Effector memory CD8-positive, alpha-beta T cell (primary cell): ENCODE measurements at regions not wholly inside any gene's neighbourhood (a gene's known extent, or its start where the extent isn't known, plus 50 kb on each side); places are given as distances from the start of the nearest gene placed in this dataset.

ENCODE experiments used
- ATAC-seq: fragments of 150-1000 bp; cut with Tn5 transposase; replicated peaks from 2 replicates; pipeline ENCODE4 v1.10.0; 2021; ENCODE audit warnings: mild to moderate bottlenecking, moderate library complexity
- DNase-seq, 3 experiments: peaks; one replicate each; pipeline ENCODE4 v3.0.0; 2021
- H3K27ac Mint-ChIP-seq, 2 donors: one replicate each; pipeline ENCODE4 v1.8.0; 2022; ENCODE audit warnings: mild to moderate bottlenecking in 2 of 2, mixed read lengths in 2 of 2, moderate library complexity in 2 of 2
- H3K27me3 Mint-ChIP-seq, 2 donors: one replicate each; pipeline ENCODE4 v1.8.0; 2022; ENCODE audit warnings: mixed read lengths in 2 of 2
- H3K36me3 Mint-ChIP-seq: one replicate; pipeline ENCODE4 v1.8.0; 2022; ENCODE audit warnings: mild to moderate bottlenecking, moderate library complexity, mixed read lengths; ENCODE audit not compliant: insufficient read depth
- H3K4me1 Mint-ChIP-seq, 2 donors: one replicate each; pipeline ENCODE4 v1.8.0; 2022; ENCODE audit warnings: low read depth in 2 of 2, mixed read lengths in 2 of 2
- H3K4me3 Mint-ChIP-seq, 2 donors: one replicate each; pipeline ENCODE4 v1.8.0; 2022; ENCODE audit warnings: mild to moderate bottlenecking in 2 of 2, mixed read lengths in 2 of 2, moderate library complexity in 2 of 2
- H3K9me3 Mint-ChIP-seq, 2 donors: one replicate each; pipeline ENCODE4 v1.8.0; 2022; ENCODE audit warnings: mixed read lengths in 2 of 2

GRCh38 chr15:70262171-70262570 lies 164.5 kb upstream of the TLE3 start:
- Mint-ChIP-seq H3K27ac (peak overlapping the region in 1 of 2 donors; percentile 1), H3K36me3 (peaks cover 13% of the 10 kb centered on the region), H3K9me3 (no peaks in the 10 kb centered on the region), H3K27me3 (no peaks in the 10 kb centered on the region), H3K4me3 (no peak overlapping the region), H3K4me1 (peaks cover 42 to 48% of the 10 kb centered on the region in 2 donors)
- ATAC-seq = no peak
- DNase-seq = no peak

GRCh38 chr15:70261083-70261482 lies 163.4 kb upstream of the TLE3 start:
- no peak for DNase-seq
- Mint-ChIP-seq H3K27ac (no peak overlapping the region), H3K36me3 (peaks cover 6% of the 10 kb centered on the region), H3K9me3 (no peaks in the 10 kb centered on the region), H3K27me3 (no peaks in the 10 kb centered on the region), H3K4me1 (peaks cover 32 to 42% of the 10 kb centered on the region in 2 donors), H3K4me3 (no peak overlapping the region)
- no peak for ATAC-seq

- DNase-seq (no peak), ATAC-seq (no peak)
- H3K27me3 Mint-ChIP-seq = no peaks in the 10 kb centered on the region
- peaks cover 3% of the 10 kb centered on the region for H3K36me3 Mint-ChIP-seq
- H3K4me3 Mint-ChIP-seq = no peak overlapping the region
- no peak overlapping the region for H3K27ac Mint-ChIP-seq
- H3K4me1 Mint-ChIP-seq = peaks cover 32 to 41% of the 10 kb centered on the region in 2 donors
- no peaks in the 10 kb centered on the region for H3K9me3 Mint-ChIP-seq
Measured at GRCh38 chr15:70260580-70260979, 162.9 kb upstream of the TLE3 start.

GRCh38 chr15:70259640-70260508 lies 162.2 kb upstream of the TLE3 start:
- ATAC-seq = no peak
- peak overlapping the region; percentile 78 to 80 for H3K27ac Mint-ChIP-seq
- no peaks in the 10 kb centered on the region for H3K9me3 Mint-ChIP-seq
- peaks cover 32 to 38% of the 10 kb centered on the region in 2 donors for H3K4me1 Mint-ChIP-seq
- peaks cover 3% of the 10 kb centered on the region for H3K36me3 Mint-ChIP-seq
- no peaks in the 10 kb centered on the region for H3K27me3 Mint-ChIP-seq
- H3K4me3 Mint-ChIP-seq = peak overlapping the region; percentile 74 to 80
- DNase-seq = no peak

- Mint-ChIP-seq H3K4me1 (peaks cover 32 to 38% of the 10 kb centered on the region in 2 donors), H3K27me3 (no peaks in the 10 kb centered on the region), H3K9me3 (no peaks in the 10 kb centered on the region), H3K36me3 (peaks cover 3% of the 10 kb centered on the region), H3K27ac (peak overlapping the region; percentile 78 to 80), H3K4me3 (peak overlapping the region; percentile 74 to 80)
- DNase-seq (peak; percentile 39 to 44 (median 43)), ATAC-seq (peak; percentile 55)
Measured at GRCh38 chr15:70259028-70259424, 161.3 kb upstream of the TLE3 start.

- Mint-ChIP-seq H3K27ac (peak overlapping the region; percentile 78 to 80), H3K27me3 (no peaks in the 10 kb centered on the region), H3K36me3 (peaks cover 3% of the 10 kb centered on the region), H3K4me3 (peak overlapping the region; percentile 74 to 80), H3K4me1 (peaks cover 32 to 38% of the 10 kb centered on the region in 2 donors), H3K9me3 (no peaks in the 10 kb centered on the region)
- DNase-seq (peak; percentile 52 to 57 (median 54)), ATAC-seq (peak; percentile 82)
Measured at GRCh38 chr15:70258369-70259027, 160.8 kb upstream of the TLE3 start.

DNA sequence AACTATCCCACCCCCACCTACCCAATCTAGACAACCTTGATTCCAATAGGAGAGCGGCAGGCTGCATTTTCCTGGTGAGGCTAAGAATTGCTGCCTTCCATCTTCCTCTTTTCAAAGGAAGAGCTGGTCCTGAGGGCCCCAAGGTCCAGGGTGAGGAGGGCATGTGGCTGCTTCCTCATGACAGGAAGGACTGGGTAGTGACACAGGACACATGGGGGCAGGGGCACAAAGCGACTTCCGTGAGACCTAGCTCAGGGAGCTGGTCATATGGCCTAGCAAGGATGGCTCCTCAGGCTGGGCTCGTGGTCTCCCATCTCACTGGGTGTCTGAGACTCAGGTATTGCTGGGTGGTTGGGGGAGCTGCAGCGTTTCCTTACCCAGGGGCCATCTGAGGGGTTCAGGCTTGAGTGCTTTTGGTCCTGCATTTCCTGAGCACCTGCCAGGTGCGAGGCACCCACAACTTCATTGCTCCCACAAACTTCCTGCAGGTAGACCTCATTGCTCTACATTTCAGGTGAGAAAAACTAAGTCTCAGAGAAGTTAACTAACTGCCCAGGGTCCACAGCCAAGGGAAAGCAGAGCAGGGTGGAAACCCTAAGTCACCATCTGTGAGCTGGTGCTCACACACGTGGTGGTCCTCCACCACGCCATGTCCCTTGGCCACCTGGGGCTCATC lies 160.0 kb upstream of the TLE3 start:
- Mint-ChIP-seq H3K4me3 (peak overlapping the region; percentile 74 to 80), H3K4me1 (peaks cover 32 to 38% of the 10 kb centered on the region in 2 donors), H3K27ac (peak overlapping the region in 1 of 2 donors; percentile 80), H3K9me3 (no peaks in the 10 kb centered on the region), H3K27me3 (no peaks in the 10 kb centered on the region), H3K36me3 (peaks cover 3% of the 10 kb centered on the region)
- peak; percentile 28 for ATAC-seq
- DNase-seq = no peak

DNA sequence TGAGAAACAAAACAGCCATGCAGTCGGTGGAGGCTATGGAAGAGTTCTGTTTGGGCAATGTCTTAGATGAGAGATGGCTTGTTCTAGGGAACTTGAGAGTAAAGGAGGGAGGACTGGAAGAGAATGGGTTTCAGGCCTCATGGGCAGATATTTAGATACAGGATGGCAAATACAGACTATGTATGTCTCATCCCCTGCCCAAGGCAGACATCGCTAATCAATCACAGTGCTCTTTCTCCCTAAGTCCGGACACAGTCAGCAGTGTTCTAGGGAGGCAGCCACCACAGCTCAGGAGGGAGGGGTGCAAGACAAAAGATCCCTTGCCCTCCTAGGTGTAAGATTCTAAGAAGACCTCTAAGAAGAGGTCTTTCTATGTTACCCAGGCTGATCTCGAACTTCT lies 159.3 kb upstream of the TLE3 start:
- no peaks in the 10 kb centered on the region for H3K27me3 Mint-ChIP-seq
- ATAC-seq (no peak), DNase-seq (no peak)
- no peaks in the 10 kb centered on the region for H3K9me3 Mint-ChIP-seq
- H3K36me3 Mint-ChIP-seq = peaks cover 3% of the 10 kb centered on the region
- no peak overlapping the region for H3K27ac Mint-ChIP-seq
- peak overlapping the region in 1 of 2 donors; percentile 80 for H3K4me3 Mint-ChIP-seq
- peaks cover 32 to 35% of the 10 kb centered on the region in 2 donors for H3K4me1 Mint-ChIP-seq

DNA sequence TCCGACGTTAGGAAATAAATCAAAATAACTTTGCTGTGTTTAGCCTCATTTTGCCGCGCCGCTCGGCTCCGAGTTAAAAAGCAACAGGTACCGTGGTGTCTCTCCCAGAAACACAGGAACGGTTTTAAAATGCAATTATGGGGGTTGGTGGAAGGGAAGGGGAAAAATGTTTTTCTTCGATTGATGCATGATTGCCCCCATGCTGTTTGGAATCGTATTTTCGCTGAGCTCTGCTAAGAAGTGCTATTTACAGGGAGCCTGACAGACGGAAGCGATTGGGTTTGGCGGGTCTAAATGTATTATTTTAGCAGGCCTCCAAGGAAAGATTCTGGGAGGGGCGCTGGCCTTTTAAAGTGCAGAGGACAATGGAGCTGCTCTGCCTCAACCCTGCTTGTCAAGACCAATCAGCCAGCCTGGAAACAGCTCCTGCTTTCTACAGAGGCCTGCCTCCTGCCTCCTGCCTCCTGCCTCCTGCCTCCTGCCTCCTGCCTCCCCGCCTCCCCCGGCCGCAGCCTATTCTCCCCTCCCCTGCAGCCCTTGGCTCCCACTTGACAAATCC lies 156.7 kb upstream of the TLE3 start:
- ATAC-seq = no peak
- H3K4me3 Mint-ChIP-seq = no peak overlapping the region
- no peaks in the 10 kb centered on the region for H3K9me3 Mint-ChIP-seq
- H3K27ac Mint-ChIP-seq = no peak overlapping the region
- H3K36me3 Mint-ChIP-seq = peaks cover 3% of the 10 kb centered on the region
- H3K27me3 Mint-ChIP-seq = no peaks in the 10 kb centered on the region
- DNase-seq = no peak
- peaks cover 20 to 28% of the 10 kb centered on the region in 2 donors for H3K4me1 Mint-ChIP-seq

GRCh38 chr15:70253461-70254156 lies 155.9 kb upstream of the TLE3 start:
- Mint-ChIP-seq H3K27me3 (no peaks in the 10 kb centered on the region), H3K4me1 (peaks cover 12 to 23% of the 10 kb centered on the region in 2 donors), H3K9me3 (no peaks in the 10 kb centered on the region), H3K36me3 (no peaks in the 10 kb centered on the region), H3K27ac (no peak overlapping the region), H3K4me3 (no peak overlapping the region)
- DNase-seq (no peak), ATAC-seq (no peak)

- no peak for DNase-seq
- Mint-ChIP-seq H3K4me1 (peaks cover 5 to 19% of the 10 kb centered on the region in 2 donors), H3K4me3 (no peak overlapping the region), H3K27ac (no peak overlapping the region), H3K9me3 (no peaks in the 10 kb centered on the region), H3K36me3 (peaks cover 3% of the 10 kb centered on the region), H3K27me3 (no peaks in the 10 kb centered on the region)
- no peak for ATAC-seq
Measured at GRCh38 chr15:70252951-70253320, 155.2 kb upstream of the TLE3 start.

DNA sequence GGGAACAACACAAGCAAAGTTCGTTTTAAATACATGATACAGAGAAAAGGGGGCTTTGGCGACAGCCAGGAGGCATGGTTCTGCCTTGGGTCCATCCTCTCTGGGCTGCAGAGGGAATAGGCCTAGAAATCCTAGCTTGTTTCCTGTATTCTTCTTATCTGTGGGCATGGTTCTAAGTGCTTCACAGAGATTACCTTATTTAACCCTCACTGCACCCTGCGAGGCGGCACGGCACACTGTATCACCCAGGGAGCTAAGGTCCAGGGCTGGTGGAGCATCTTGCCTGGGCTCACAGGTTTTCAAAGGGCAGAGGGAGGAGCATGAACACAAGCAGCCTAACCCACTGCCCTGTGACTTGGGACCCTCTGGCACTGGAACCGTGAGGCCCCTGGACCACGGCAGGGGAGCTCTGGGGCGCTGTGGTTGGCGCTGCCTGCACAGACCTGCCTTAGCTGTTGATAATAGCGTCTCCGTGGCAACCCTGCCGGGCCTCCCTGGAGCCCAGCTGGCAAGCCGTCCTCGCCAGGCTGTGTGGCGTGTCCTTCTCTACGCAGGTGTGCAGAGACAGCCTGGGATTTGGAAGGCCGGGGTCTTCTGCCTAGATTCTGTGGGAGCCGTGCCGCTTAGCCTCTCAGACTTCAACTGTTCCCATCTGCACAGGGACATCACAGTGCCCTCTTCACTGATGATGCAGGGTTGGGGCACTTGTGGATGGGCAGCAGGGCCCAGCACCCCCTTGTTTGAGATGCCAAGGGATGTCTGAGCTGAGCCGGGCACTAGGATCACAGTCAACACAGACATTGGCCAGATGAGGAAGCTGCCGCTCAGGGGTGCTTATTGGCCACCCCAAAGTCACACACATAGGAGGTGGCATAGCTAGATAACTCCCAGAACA lies 154.6 kb upstream of the TLE3 start:
- peaks cover 0 to 14% of the 10 kb centered on the region in 2 donors for H3K4me1 Mint-ChIP-seq
- peak overlapping the region in 1 of 2 donors; percentile 10 for H3K27ac Mint-ChIP-seq

More for the DNA sequence above, 154.6 kb upstream of the TLE3 start:
- Mint-ChIP-seq H3K27me3 (no peaks in the 10 kb centered on the region), H3K4me3 (no peak overlapping the region), H3K9me3 (no peaks in the 10 kb centered on the region), H3K36me3 (peaks cover 3% of the 10 kb centered on the region)
- ATAC-seq = no peak
- no peak for DNase-seq
